ENCODE measurements at regions not wholly inside any gene's neighbourhood (a gene's known extent, or its start where the extent isn't known, plus 50 kb on each side); places are given as distances from the start of the nearest gene placed in this dataset.

- DNase-seq = no peak
These were observed 59.0 kb upstream of the LAPTM4A start for GRCh38 chr2:20110383-20110782.

DNA sequence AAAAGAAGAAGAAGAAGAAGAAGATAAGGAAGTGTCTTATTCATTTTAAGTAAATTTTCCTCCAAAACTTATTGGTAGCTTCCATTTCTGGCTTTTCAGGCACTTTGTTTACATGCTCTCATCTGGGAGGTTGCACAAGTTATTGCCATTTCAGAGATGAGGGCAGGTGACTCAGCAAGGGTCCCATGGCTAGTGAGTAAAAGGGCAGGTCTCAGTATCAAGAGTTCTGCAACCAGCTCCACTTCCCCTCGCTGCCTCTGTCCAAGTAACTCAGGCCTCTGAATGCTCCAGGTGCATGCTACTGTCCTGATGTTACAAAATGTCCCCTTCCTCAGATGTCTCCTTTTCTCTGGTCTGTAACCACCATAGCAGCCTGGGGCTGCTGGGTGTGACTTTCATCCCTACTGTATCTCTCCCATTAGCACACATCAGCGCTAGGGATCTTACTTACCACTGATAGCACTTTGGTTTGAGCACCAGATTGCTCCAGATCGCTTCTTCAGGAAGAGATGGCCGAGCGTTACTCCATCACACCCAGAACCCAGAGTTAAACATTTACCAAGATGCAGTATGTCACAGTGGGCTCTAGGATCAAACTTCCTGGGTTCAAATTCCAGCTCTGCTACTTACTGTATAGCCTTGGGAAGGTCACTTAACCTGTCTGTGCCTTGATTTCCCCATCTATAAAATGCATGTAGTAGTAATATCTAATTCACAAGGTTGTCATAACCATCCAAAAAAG, 57.4 kb upstream of the LAPTM4A start:
- DNase-seq = no peak

DNA sequence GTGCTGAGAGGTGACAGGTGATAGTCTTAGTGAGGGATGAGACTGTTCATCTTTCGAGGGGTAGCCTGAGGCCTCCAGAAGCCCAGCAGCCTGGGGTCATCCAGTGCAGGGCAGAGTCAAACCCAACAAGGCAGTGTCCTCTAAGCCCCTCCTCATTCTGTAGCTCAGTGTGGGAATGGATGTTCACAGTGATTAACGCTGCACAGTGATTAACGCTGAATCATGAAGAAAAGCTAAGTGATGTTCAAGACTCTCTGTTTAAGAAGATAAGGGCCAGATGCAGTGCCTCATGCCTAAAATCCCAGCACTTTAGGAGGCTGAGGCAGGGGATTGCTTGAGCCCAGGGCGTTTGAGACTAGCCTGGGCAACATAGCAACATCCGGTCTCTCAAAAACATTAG, 56.3 kb upstream of the LAPTM4A start:
- no peak for DNase-seq

DNA sequence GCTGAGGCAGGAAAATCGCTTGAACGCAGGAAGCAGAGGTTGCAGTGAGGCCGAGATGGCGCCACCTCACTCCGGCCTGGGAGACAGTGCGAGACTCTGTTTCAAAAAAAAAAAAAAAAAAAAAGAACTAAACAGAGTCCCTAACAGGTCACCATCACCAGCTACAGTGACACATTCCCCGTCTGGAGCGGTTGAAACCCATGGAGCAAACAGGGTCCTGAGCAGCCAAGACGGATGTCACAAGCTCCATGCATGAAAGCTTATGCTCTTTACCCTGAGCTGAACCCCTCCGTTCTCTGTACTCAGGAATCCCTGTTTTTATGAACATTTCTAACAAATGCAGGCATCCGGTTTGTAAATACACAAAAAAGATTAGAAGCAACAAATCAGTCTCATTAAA, 55.9 kb upstream of the LAPTM4A start:
- DNase-seq = no peak

DNA sequence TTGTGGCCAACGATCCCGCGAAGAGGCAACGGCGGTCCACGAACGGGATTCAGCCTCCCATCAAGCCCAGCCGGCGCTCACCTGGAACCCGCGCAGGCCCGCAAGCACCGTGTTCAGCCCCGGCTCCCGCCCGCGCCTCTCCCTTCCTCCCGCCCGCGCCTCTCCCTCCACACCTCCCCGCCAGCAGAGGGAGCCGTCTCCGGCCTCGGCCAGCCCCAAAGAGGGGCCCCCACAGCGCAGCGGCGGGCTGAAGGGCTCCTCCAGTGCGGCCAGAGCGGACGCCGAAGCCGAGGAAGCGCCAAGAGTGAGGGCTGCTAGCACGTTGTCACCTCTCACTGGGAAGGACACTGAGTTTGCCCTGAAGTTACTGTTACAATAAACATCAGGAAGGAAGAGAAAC, 55.3 kb upstream of the LAPTM4A start:
- DNase-seq = no peak

DNA sequence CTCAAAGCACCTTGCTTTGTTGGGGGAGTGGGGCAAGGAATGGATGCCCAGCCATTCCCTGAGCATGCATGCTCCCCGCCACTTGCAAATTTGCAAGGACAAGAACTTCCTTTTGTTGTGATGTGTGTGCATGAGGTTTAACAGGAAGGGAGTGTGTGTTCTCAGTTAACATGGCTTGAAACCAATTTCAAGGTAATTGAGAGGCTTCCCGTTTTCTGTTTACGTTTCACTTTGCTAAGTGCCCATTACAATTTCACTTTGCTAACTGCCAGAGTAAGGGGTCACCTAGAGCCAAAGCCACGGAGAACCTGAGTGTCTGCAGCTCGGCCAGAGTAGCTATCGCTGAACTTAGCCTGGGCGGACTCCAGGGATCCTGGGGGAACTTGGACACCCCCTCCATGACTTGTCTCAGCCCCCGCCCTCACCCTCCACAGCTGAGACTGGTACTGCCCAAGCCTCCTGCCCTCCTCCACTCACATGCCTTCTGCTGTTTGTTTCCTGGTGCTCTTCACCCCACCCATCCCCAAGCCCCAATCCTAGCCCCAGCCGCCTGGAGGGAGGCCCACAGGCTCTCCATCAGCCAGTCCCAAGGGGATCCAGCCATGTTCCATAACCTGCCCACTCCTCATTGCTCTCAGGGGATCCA, 53.6 kb upstream of the LAPTM4A start:
- no peak for DNase-seq

DNA sequence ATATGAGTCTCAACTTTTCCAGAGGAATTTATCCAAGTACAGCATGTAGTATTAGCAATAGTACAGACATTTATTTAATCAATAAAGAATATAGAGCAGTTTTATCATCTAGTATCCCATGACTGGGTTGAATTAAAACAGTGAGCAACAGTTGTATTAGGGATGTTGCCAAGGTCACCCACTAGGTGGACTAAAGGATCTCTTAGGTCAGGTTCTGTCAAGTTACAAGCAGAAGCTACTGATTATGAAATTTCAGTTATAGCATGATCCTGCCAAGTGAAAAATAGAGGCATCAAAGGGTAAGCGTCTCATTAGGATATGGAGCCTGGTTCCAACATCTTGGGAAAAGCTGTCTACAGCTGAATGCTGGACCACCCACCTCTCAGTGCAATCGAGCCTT, 52.1 kb upstream of the LAPTM4A start:
- no peak for DNase-seq

All from NCI-H187 treated with DMSO at 0.1 percent for 48 hours (cell line).